ENCODE measurements at regions not wholly inside any gene's neighbourhood (a gene's known extent, or its start where the extent isn't known, plus 50 kb on each side); places are given as distances from the start of the nearest gene placed in this dataset.

- TF ChIP-seq TEAD4 (CRISPR knock-in tag; IDR thresholded peaks at IDR 0.05) (no peak), ARID4B (CRISPR knock-in tag; IDR thresholded peaks at IDR 0.05; ENCODE audit: borderline replicate concordance) (no peak), MAX (CRISPR knock-in tag; IDR thresholded peaks at IDR 0.05) (no peak), CTCF (IDR thresholded peaks at IDR 0.05) (no peak), ELF4 (CRISPR knock-in tag; IDR thresholded peaks at IDR 0.05; ENCODE audit: low read depth) (no peak), ZNF219 (CRISPR knock-in tag; IDR thresholded peaks at IDR 0.05; ENCODE audit: borderline replicate concordance) (no peak), ATF2 (CRISPR knock-in tag; IDR thresholded peaks at IDR 0.05; ENCODE audit: borderline replicate concordance, low read depth) (no peak)
Measured at GRCh38 chr16:66263168-66263972, 103.1 kb upstream of the CDH5 start.

Data from WTC11 (cell line).